PC-9 (cell line): ENCODE measurements at regions not wholly inside any gene's neighbourhood (a gene's known extent, or its start where the extent isn't known, plus 50 kb on each side); places are given as distances from the start of the nearest gene placed in this dataset.

Experiments used
- BruUV-seq: library from RNA; stranded (reverse); fragments of 400-500 nt; replicated peaks from 2 replicates; lab custom pipeline; 2021; lab: Mats Ljungman, UMichigan
- CTCF ChIA-PET: fragments of 300-600 bp; sonication (Branson Sonifier 250); formaldehyde crosslinking; loops from one replicate; lab custom pipeline; 2022; ENCODE audit warnings: antibody characterized with exemption; lab: Charles Lee
- POLR2A ChIA-PET: fragments of 300-600 bp; sonication (Branson Sonifier 250); formaldehyde crosslinking; loops from one replicate; lab custom pipeline; 2022; ENCODE audit warnings: antibody characterized with exemption; ENCODE audit not compliant: unreplicated experiment; lab: Charles Lee
- DNase-seq, 2 experiments: peaks; one replicate each; pipeline versions ENCODE4 v3.0.0 to v3.0.0-alpha.2; 2015 to 2022; ENCODE audit warnings: mixed read lengths in 1 of 2
- H2AFZ ChIP-seq: fragments of 200-600 bp; sonication (generic); 2 replicates; pipeline ENCODE4 v1.8.1; 2017; ENCODE audit warnings: antibody characterized with exemption
- H3F3A ChIP-seq: fragments of 200-600 bp; sonication (generic); 2 replicates; pipeline ENCODE4 v1.8.1; 2017; ENCODE audit warnings: antibody characterized with exemption, mild to moderate bottlenecking, low read depth; ENCODE audit not compliant: insufficient read depth
- H3K27ac ChIP-seq: fragments of 200-600 bp; sonication (generic); 2 replicates; pipeline ENCODE4 v1.6.1; 2016; ENCODE audit warnings: mixed run types
- H3K27me3 ChIP-seq: fragments of 200-600 bp; sonication (generic); 2 replicates; pipeline ENCODE4 v1.6.1; 2016; ENCODE audit warnings: low read depth, mixed run types; ENCODE audit not compliant: insufficient read depth
- H3K36me3 ChIP-seq: fragments of 200-600 bp; sonication (generic); 2 replicates; pipeline ENCODE4 v1.6.1; 2016; ENCODE audit warnings: low read depth, mixed run types
- H3K4me1 ChIP-seq: fragments of 200-600 bp; sonication (generic); replicated peaks from 2 replicates; pipeline ENCODE4 v1.6.1; 2016; ENCODE audit warnings: mixed run types; ENCODE audit not compliant: insufficient read depth
- H3K4me2 ChIP-seq: fragments of 200-600 bp; sonication (generic); 2 replicates; pipeline ENCODE4 v1.6.1; 2017; ENCODE audit warnings: mixed run types
- H3K4me3 ChIP-seq: fragments of 200-600 bp; sonication (generic); 2 replicates; pipeline ENCODE4 v1.6.1; 2016; ENCODE audit warnings: mixed run types
- H3K79me2 ChIP-seq: fragments of 200-600 bp; sonication (generic); 2 replicates; pipeline ENCODE4 v1.6.1; 2017; ENCODE audit warnings: low read depth, mixed run types
- H3K9me2 ChIP-seq: fragments of 200-600 bp; sonication (generic); 2 replicates; pipeline ENCODE4 v1.8.1; 2017; ENCODE audit warnings: mild to moderate bottlenecking; ENCODE audit not compliant: insufficient read depth
- H3K9me3 ChIP-seq: fragments of 200-600 bp; sonication (generic); 2 replicates; pipeline ENCODE4 v1.8.1; 2016; ENCODE audit warnings: low read depth; ENCODE audit not compliant: insufficient read depth
- H4K20me1 ChIP-seq: fragments of 200-600 bp; sonication (generic); 2 replicates; pipeline ENCODE4 v1.8.1; 2017; ENCODE audit not compliant: insufficient read depth
- EZH2 ChIP-seq: fragments of 200-600 bp; sonication (generic); IDR thresholded peaks from 2 replicates; pipeline ENCODE4 v1.8.0; 2017; ENCODE audit warnings: antibody characterized with exemption, low read depth
- intact Hi-C: fragments of 100-400 bp; cut with micrococcal nuclease; formaldehyde crosslinking; loops from one replicate; pipeline ENCODE4 v1.10.0; 2022; ENCODE audit not compliant: unreplicated experiment
- TF ChIP-seq, protein P1 (sequence below): fragments of 200-600 bp; sonication (generic); conservative IDR thresholded peaks from 2 replicates; pipeline ENCODE4 v1.6.1; 2017; ENCODE audit warnings: mixed run types, antibody characterized with exemption, mild to moderate bottlenecking, moderate library complexity

DNA sequence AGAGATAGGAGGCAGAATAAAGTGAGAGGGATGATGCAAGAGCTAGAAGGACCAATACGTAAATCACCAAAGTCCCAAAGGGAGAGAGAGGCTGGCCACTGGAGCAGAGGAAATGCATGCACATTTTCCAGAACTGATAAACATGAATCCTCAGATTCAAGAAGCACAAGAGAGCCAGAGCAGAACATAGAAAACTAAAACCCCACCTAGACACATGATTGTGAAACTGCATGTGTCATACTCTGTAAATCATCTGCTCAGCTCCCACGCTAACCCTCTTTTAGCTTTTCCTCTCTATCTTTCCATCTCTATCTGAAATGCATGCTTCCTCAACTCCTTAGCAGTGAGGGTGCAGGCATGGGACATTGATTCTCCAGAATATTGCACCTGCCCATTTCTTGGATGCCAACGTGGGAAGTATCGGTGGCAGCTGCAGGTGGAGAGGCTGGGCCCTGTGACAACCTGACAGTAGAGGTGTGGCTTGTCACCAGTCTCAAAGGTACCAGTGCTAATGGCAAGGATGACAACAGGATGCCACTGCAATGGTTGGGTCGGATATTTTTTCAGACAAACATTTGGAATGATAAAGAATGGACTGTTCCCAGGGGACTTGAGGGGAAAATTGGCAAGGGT is 89.3 kb upstream of the OTOS start:
- H3K9me2 ChIP-seq, result no peaks in the 10 kb centered on the region
- no peak overlapping the region for H3K4me3 ChIP-seq
- H3K27ac ChIP-seq, result no peak overlapping the region
- H4K20me1 ChIP-seq, result no peaks in the 10 kb centered on the region
- CTCF ChIA-PET, result no interaction called here
- peaks cover 3% of the 10 kb centered on the region; the same call in 1 of the 2 replicates for H3K27me3 ChIP-seq
- no peak overlapping the region for H3K4me2 ChIP-seq
- no peaks in the 10 kb centered on the region for H3K36me3 ChIP-seq
- intact Hi-C loops, result no loop called here
- peaks cover 11% of the 10 kb centered on the region; the same call in 1 of the 2 replicates for H3K9me3 ChIP-seq
- DNase-seq, result no peak
- no peaks in the 10 kb centered on the region for H3K4me1 ChIP-seq
- no peak overlapping the region for H2AFZ ChIP-seq
- no TSS peak for BruUV-seq
- no peak for TF ChIP-seq EZH2
- TF ChIP-seq, protein P1, sequence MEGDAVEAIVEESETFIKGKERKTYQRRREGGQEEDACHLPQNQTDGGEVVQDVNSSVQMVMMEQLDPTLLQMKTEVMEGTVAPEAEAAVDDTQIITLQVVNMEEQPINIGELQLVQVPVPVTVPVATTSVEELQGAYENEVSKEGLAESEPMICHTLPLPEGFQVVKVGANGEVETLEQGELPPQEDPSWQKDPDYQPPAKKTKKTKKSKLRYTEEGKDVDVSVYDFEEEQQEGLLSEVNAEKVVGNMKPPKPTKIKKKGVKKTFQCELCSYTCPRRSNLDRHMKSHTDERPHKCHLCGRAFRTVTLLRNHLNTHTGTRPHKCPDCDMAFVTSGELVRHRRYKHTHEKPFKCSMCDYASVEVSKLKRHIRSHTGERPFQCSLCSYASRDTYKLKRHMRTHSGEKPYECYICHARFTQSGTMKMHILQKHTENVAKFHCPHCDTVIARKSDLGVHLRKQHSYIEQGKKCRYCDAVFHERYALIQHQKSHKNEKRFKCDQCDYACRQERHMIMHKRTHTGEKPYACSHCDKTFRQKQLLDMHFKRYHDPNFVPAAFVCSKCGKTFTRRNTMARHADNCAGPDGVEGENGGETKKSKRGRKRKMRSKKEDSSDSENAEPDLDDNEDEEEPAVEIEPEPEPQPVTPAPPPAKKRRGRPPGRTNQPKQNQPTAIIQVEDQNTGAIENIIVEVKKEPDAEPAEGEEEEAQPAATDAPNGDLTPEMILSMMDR, result no peak
- H3F3A ChIP-seq, result peaks cover 10% of the 10 kb centered on the region; the same call in 1 of the 2 replicates
- POLR2A ChIA-PET, result no interaction called here
- no peaks in the 10 kb centered on the region for H3K79me2 ChIP-seq

DNA sequence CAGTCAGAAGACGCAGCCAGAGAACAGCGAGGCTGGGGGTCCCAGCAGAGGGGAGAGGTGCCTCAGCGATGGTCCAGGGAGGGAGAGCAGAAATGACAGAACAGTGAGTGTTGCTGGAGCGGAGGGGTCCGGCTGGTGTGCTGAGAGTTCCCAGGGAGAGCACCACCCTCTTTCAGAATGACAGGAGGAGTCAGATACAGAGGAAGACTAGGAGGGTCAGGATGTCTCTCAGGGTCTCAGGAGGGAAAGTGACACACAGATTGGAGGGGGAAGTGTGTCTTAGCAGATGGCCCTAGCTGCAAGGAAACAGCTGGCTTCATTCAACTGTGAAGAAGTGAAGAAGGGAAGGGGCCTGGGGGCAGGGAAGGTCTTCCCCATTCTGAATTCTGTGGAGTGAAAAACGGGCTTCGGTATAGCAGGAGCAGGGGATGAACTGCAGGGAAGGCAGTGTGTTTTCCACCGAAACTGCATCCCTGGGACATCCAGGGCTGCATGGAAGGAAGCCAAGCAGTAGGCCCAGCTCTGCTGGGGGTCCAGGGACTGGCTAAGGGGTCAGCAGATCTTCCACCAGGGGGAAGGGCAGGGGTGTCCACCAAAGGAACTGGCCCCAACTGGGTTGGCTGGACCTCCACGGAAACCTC is 90.0 kb upstream of the OTOS start:
- Histone ChIP-seq H3K79me2 (no peaks in the 10 kb centered on the region), H3K4me2 (no peak overlapping the region), H3K4me3 (no peak overlapping the region), H3K36me3 (no peaks in the 10 kb centered on the region), H2AFZ (no peak overlapping the region), H4K20me1 (no peaks in the 10 kb centered on the region), H3K9me2 (no peaks in the 10 kb centered on the region), H3K9me3 (peaks cover 11% of the 10 kb centered on the region; the same call in 1 of the 2 replicates), H3F3A (peaks cover 10% of the 10 kb centered on the region; the same call in 1 of the 2 replicates), H3K4me1 (no peaks in the 10 kb centered on the region), H3K27me3 (no peaks in the 10 kb centered on the region), H3K27ac (no peak overlapping the region)
- ChIA-PET POLR2A (no interaction called here), CTCF (no interaction called here)
- no peak for TF ChIP-seq EZH2
- TF ChIP-seq, protein P1, result no peak
- intact Hi-C loops, result no loop called here
- DNase-seq, result no peak
- BruUV-seq, result no TSS peak

DNA sequence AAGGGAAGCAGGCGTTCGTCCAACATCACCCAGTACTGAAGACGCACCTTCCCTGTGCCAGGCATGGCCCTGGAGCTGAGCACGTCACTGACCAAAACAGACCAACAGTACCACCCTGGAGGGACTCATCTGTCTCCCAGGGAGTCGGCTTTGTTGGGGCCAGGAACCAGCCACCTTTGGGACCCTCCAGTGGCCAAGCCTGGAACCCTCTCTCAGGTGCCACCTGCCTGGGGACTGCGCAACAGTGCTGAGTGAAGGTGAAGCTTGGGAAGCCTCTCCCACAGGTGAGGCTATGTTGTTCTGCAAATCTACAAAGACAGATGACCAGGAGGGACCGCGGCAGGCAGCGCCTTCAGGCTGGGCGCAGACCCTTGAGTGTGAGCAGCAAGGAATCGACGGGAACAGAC is 91.4 kb upstream of the OTOS start:
- no peak for TF ChIP-seq EZH2
- TF ChIP-seq, protein P1, result no peak

More for the DNA sequence above, 91.4 kb upstream of the OTOS start:
- no peak overlapping the region for H3K4me2 ChIP-seq
- ChIA-PET CTCF (no interaction called here), POLR2A (no interaction called here)
- H3K27ac ChIP-seq, result no peak overlapping the region
- H3K4me3 ChIP-seq, result no peak overlapping the region
- H3K9me3 ChIP-seq, result peaks cover 11% of the 10 kb centered on the region; the same call in 1 of the 2 replicates
- H2AFZ ChIP-seq, result no peak overlapping the region
- no peaks in the 10 kb centered on the region for H3K4me1 ChIP-seq
- H3K79me2 ChIP-seq, result no peaks in the 10 kb centered on the region
- no peaks in the 10 kb centered on the region for H3K36me3 ChIP-seq
- intact Hi-C loops, result loop anchor here (2.0 kb wide), 3 partner anchors 81 to 329 kb away; partner anchors contain the start of gene DUSP28
- no peaks in the 10 kb centered on the region for H3K27me3 ChIP-seq
- H3K9me2 ChIP-seq, result no peaks in the 10 kb centered on the region
- DNase-seq, result no peak
- H3F3A ChIP-seq, result peaks cover 10% of the 10 kb centered on the region; the same call in 1 of the 2 replicates
- H4K20me1 ChIP-seq, result no peaks in the 10 kb centered on the region
- BruUV-seq, result no TSS peak
